ENCODE measurements at regions not wholly inside any gene's neighbourhood (a gene's known extent, or its start where the extent isn't known, plus 50 kb on each side); places are given as distances from the start of the nearest gene placed in this dataset.

GRCh38 chr14:95444132-95445129, 72.0 kb downstream of the SYNE3 start (continued):
- TF ChIP-seq AKAP8 (CRISPR knock-in tag; IDR thresholded peaks at IDR 0.05) (0 out of 2 replicates have a peak, but pooled peaks have one; percentile 15), ZNF768 (CRISPR knock-in tag; IDR thresholded peaks at IDR 0.05) (peak; percentile 30; the same call in 1 of the 2 replicates), ZBTB40 (IDR thresholded peaks at IDR 0.05) (peak; percentile 59), ZBTB40 (CRISPR knock-in tag; IDR thresholded peaks at IDR 0.05) (peak; percentile 98), ARID5B (CRISPR knock-in tag; IDR thresholded peaks at IDR 0.05) (peak; percentile 92), ARNTL (CRISPR knock-in tag; IDR thresholded peaks at IDR 0.05) (peak; percentile 59; the same call in 1 of the 2 replicates), GATAD1 (CRISPR knock-in tag; IDR thresholded peaks at IDR 0.05) (0 out of 2 replicates have a peak, but pooled peaks have one; percentile 22), KLF16 (CRISPR knock-in tag; IDR thresholded peaks at IDR 0.05) (peak in 1 of 2 experiments; percentile 57; a peak in 1 of 4 replicates), ZMAT5 (CRISPR knock-in tag; IDR thresholded peaks at IDR 0.05; ENCODE audit: borderline replicate concordance, low read depth) (no peak)

Measured in HepG2 (cell line).